Right cardiac atrium (tissue), 5 donors: ENCODE measurements at regions not wholly inside any gene's neighbourhood (a gene's known extent, or its start where the extent isn't known, plus 50 kb on each side); places are given as distances from the start of the nearest gene placed in this dataset.
"Not testable (repeated sequence)": the region's sequence is repeated elsewhere in the genome, so short reads cannot be mapped to it uniquely, and the experiment has no call there.

ENCODE experiments used
- ATAC-seq, 2 donors: fragments of 200-7000 bp; cut with Tn5 transposase; one replicate each; pipeline versions ENCODE4 v1.8.0 to v1.9.1; 2020; ENCODE audit warnings: moderate library complexity in 2 of 2, mild to moderate bottlenecking in 1 of 2
- DNase-seq, 3 donors: peaks; one replicate each; pipeline ENCODE4 v3.0.0-alpha.2; 2020
- H3K27ac ChIP-seq: one replicate; pipeline ENCODE4 v1.5.1; 2013; ENCODE audit warnings: mild to moderate bottlenecking, low read length, control low read depth, moderate library complexity
- H3K27me3 ChIP-seq: one replicate; pipeline ENCODE4 v1.6.1; 2013; ENCODE audit not compliant: control insufficient read depth, insufficient read depth
- H3K4me1 ChIP-seq: one replicate; pipeline ENCODE4 v1.6.1; 2013; ENCODE audit warnings: low read length; ENCODE audit not compliant: control insufficient read depth, insufficient read depth
- H3K4me3 ChIP-seq: one replicate; pipeline ENCODE4 v1.5.1; 2013; ENCODE audit warnings: low read length, control low read depth
- H3K9me3 ChIP-seq: one replicate; pipeline ENCODE4 v1.6.1; 2013; ENCODE audit warnings: low read length; ENCODE audit not compliant: control insufficient read depth
- WGBS: extraction: QIAGEN DNeasy Blood & Tissue Kit; methylation state at CpG from one replicate; pipeline ENCODE4 v1.1.7; 2013; 5-methylcytosine and 5-hydroxymethylcytosine counted together
- intact Hi-C, 4 donors: fragments of 100-400 bp; cut with DNase I; formaldehyde crosslinking; loops; one replicate each; pipeline versions ENCODE4 v1.11.0 to v1.14.0; 2022 to 2023
- donor health status: healthy with polysubstance abuse.
- donor health status: DM: no; HTN: yes; CAD: no.
- donor health status: DM: no; HTN: no; CAD: no.
- donor health status: DM: no; HTN: yes; CAD: no; lungs with severe emphysema.
- donor health status: DM: yes; HTN: yes; CAD: no.

DNA sequence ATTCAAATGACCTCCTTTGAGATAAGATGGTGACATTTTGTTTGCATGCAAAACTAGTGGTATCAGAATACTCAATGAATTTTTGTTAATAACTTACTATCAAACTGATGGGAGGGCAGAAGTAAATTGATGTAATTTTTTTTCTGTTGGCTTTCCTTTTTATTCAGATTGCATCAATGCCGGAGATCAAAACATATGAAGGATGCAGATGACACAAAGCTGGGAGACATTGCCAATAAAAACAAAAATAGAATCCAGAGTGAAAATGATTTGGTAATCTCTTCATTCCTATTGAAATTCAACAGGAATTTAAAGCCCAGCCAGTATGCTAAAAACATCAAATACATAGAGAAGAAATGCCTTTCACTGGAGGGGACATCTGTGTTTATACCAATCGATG is 1655.3 kb upstream of the C9orf72 start:
- Histone ChIP-seq H3K4me1 (no peaks in the 10 kb centered on the region), H3K4me3 (no peak overlapping the region), H3K27ac (no peak overlapping the region), H3K9me3 (no peaks in the 10 kb centered on the region), H3K27me3 (no peaks in the 10 kb centered on the region)
- ATAC-seq, result no peak
- DNase-seq, result no peak
- intact Hi-C loops, result no loop called here
- WGBS, result 54% methylated on average over 2 of the region's 2 CpGs

DNA sequence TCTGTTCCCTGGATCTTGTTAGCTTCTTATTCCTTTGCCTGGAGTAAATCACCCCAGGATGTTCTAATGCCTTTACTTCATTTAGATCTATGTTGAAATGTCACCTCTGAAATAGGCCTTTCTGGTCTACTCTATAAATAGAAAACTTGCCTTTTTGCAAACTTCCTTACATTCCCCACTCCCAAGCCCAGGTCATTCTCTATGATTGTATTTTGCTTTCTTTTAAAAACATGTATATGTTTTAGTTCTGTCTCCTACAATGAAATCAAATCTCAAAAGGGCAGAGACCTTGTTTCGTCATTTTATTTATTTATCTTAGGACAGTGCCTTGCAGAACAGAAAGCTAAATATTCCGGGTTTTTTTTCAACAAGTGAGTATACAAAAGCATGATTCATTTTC is 1657.7 kb upstream of the C9orf72 start:
- H3K27me3 ChIP-seq, result no peaks in the 10 kb centered on the region
- no peaks in the 10 kb centered on the region for H3K4me1 ChIP-seq
- DNase-seq, result no peak
- H3K4me3 ChIP-seq, result no peak overlapping the region
- no peak overlapping the region for H3K27ac ChIP-seq
- no peaks in the 10 kb centered on the region for H3K9me3 ChIP-seq
- intact Hi-C loops, result no loop called here
- no peak for ATAC-seq
- 65% methylated on average over 2 of the region's 2 CpGs for WGBS

DNA sequence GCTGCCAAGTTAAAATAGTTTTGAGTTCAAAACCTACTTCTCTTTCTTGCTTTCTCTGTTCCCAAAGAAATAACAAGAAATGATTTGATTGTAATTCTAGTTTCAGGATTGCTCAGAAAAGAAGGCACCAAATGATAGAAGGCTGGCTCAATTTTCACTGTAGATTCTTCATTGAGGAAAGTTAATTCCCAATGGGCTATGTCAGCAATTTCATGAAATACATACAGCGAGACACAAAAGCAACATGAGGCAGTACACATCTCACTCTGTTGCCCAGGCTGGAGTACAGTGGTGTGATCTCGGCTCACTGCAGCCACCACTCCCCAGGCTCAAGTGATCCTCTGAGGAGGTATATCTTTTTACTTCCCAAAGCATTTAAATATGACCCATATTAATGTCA is 1659.9 kb upstream of the C9orf72 start:
- H3K27me3 ChIP-seq, result no peaks in the 10 kb centered on the region
- intact Hi-C loops, result no loop called here
- 83% methylated on average over 2 of the region's 2 CpGs for WGBS
- DNase-seq, result no peak
- H3K9me3 ChIP-seq, result no peaks in the 10 kb centered on the region
- H3K4me1 ChIP-seq, result no peaks in the 10 kb centered on the region
- ATAC-seq, result no peak
- no peak overlapping the region for H3K27ac ChIP-seq
- no peak overlapping the region for H3K4me3 ChIP-seq

DNA sequence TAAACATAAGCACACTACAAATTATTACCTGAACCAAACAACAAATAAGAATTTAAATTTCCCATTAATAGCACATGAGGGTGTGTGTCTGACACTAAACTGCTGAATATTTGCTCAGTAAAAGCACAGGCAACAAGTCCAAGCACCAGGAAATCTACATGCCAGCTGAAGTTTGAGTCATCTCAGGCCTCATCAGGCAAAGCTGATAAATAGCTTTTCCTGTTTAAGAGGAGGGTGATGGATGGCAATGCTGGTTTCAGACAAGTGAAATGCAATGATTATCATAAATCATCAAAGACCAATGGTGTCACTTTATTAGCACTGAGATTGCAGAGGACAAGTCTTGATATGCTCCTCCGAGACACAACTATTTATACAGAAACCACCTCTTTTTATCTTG is 1668.0 kb upstream of the C9orf72 start:
- DNase-seq (no peak), ATAC-seq (no peak)
- WGBS, result 94% methylated on average over 1 of the region's 1 CpG
- intact Hi-C loops, result no loop called here
- no peaks in the 10 kb centered on the region for H3K4me1 ChIP-seq
- H3K4me3 ChIP-seq, result no peak overlapping the region
- H3K27ac ChIP-seq, result no peak overlapping the region
- no peaks in the 10 kb centered on the region for H3K27me3 ChIP-seq
- no peaks in the 10 kb centered on the region for H3K9me3 ChIP-seq

DNA sequence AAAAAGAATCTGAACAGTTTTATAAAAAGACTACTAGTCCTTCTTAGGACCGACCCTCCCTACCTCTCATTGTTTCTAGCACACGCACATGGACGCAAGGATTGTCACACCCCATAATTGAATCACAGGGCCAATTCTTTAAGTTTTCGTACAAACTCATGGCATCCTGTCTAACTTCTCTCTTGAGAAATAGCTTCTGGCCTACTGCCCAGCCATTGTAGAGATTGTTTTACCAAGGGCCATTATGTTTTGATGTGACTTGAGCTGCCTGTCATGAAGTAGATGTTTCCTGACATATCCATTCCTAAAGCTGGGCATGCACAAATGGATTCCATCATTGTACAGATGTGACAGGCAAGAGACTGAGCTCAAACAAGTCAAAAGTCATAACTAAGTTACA is 1672.1 kb upstream of the C9orf72 start:
- Histone ChIP-seq H3K4me3 (no peak overlapping the region), H3K9me3 (no peaks in the 10 kb centered on the region), H3K27ac (no peak overlapping the region), H3K27me3 (no peaks in the 10 kb centered on the region), H3K4me1 (no peaks in the 10 kb centered on the region)
- intact Hi-C loops, result no loop called here
- ATAC-seq, result no peak
- no peak for DNase-seq
- 61% methylated on average over 4 of the region's 4 CpGs for WGBS

DNA sequence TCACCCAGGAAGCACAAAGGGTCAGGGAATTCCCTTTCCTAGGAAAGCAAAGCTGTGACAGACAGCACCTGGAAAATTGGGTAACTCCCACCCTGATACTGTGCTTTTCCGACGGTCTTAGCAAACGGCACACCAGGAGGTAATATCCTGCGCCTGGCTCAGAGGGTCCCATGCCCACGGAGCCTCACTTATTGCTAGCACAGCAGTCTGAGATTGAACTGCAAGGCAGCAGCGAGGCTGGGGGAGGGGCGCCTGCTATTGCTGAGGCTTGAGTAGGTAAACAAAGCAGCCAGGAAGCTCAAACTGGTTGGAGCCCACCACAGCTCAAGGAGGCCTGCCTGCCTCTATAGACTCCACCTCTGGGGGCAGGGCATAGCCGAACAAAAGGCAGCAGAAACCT is 1697.1 kb upstream of the C9orf72 start:
- H3K27ac ChIP-seq, intact Hi-C loops, ATAC-seq, H3K4me3 ChIP-seq, H3K27me3 ChIP-seq, H3K9me3 ChIP-seq, H3K4me1 ChIP-seq: not testable (repeated sequence)
- WGBS, result 86% methylated on average over 8 of the region's 8 CpGs
- DNase-seq, result peak in 1 of 3 donors; percentile 28

DNA sequence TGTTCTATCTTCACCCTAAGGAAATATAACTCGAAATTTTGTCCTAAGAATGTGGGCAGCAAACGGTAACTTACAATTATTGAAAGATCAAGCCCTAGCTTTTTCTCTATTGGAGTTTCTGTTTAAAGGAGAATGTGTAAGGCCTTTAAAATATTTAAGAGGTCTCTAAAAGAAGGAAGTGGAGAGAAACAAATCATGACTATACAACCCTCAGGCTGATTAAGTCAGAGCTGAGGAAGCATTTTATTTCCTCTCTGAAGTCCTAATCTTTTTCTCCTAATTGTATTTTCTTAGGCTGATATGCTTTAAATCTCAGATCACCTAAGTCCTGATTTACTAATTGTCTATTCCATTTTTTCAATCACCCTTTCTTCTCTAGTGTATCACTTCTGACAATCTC is 1708.8 kb upstream of the C9orf72 start:
- intact Hi-C loops, result no loop called here
- no peak for ATAC-seq
- no peak for DNase-seq
- no peak overlapping the region for H3K4me3 ChIP-seq
- WGBS, result 68% methylated on average over 2 of the region's 2 CpGs
- no peaks in the 10 kb centered on the region for H3K9me3 ChIP-seq
- H3K4me1 ChIP-seq, result no peaks in the 10 kb centered on the region
- no peaks in the 10 kb centered on the region for H3K27me3 ChIP-seq
- H3K27ac ChIP-seq, result no peak overlapping the region

DNA sequence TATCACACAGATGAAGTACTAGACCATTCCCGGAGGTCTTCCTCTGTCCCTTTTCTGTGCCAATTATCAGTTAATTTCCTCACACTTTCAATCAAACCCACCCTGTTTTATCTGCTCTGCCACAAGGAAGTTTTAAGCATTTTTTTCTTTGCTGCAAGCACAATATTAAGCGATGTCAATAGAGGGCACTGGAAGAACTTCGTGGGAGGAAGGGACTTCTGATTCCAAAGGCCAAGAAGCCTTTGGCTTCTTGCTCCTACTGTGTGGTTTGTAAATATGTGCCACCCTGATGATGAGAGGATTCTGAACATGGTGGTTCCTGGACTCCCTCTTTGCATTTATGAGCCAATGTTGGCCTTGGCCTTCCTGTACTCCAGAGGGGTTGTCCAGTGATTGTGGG is 1712.5 kb upstream of the C9orf72 start:
- no peak overlapping the region for H3K27ac ChIP-seq
- H3K27me3 ChIP-seq, result no peaks in the 10 kb centered on the region
- ATAC-seq (no peak), DNase-seq (no peak)
- H3K4me3 ChIP-seq, result no peak overlapping the region
- intact Hi-C loops, result no loop called here
- 41% methylated on average over 3 of the region's 3 CpGs for WGBS
- no peaks in the 10 kb centered on the region for H3K9me3 ChIP-seq
- H3K4me1 ChIP-seq, result no peaks in the 10 kb centered on the region

DNA sequence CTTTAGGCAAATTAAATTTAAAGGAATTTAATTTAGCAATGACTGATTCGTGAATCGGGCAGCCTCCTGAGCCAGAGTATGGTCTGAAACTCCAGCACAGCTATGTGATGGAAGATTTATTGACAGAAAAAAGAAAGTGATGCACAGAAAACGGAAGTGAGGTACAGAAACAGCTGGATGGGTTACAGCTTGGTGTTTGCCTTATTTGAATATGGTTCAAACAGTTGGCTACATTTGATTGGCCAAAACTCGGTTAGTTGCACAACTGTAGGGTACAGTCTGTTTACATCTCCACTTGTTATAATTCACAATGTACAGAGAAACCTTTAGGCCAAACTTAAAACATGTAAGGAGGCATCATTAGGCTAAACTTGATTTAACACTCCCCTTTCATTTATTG is 1716.1 kb upstream of the C9orf72 start:
- H3K4me3 ChIP-seq, result no peak overlapping the region
- no peak overlapping the region for H3K27ac ChIP-seq
- ATAC-seq (no peak), DNase-seq (no peak)
- no peaks in the 10 kb centered on the region for H3K9me3 ChIP-seq
- no peaks in the 10 kb centered on the region for H3K27me3 ChIP-seq
- H3K4me1 ChIP-seq, result no peaks in the 10 kb centered on the region
- intact Hi-C loops, result no loop called here
- WGBS, result 71% methylated on average over 4 of the region's 4 CpGs

DNA sequence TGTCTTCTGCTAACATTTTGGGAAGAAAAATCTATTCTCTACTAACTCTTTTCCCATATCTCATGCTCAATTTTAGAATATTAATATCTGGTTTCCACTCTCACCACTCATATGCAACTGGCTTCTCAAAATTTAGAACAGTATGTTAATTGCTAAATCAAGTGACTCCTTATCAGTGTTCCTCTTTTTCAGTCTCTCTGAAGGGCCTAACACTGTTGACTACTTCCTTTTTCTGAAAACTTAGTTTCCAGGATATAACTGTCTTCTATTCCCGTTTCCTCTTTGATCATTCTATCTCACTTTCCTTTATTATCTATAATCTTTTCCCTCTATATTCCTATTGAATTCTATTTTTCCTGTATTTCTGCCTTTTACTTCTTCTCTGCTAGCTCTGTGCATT is 1717.2 kb upstream of the C9orf72 start:
- Histone ChIP-seq H3K9me3 (no peaks in the 10 kb centered on the region), H3K27ac (no peak overlapping the region), H3K4me3 (no peak overlapping the region), H3K4me1 (no peaks in the 10 kb centered on the region), H3K27me3 (no peaks in the 10 kb centered on the region)
- ATAC-seq (no peak), DNase-seq (no peak)
- 40% methylated on average over 1 of the region's 1 CpG for WGBS
- intact Hi-C loops, result no loop called here

DNA sequence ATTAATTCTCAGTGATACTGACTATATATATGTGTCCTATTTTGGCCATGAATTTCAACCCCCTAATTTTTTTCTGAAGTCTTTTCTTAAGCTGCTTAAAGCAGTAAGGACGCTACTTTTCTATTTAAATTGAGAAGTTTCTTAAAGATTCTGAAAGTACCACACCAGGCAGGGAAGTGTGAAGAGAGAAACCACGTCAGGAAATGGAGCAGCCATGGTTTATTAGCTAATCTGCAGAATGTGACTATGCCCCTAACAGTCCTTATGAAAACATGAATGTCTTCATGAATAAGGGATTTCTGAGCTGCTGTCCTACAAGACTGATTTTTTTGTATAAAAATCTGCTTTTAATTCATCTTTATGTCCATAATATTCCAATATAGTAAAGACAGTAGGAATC is 1724.3 kb upstream of the C9orf72 start:
- 45% methylated on average over 2 of the region's 2 CpGs for WGBS
- Histone ChIP-seq H3K9me3 (no peaks in the 10 kb centered on the region), H3K4me1 (no peaks in the 10 kb centered on the region), H3K4me3 (no peak overlapping the region), H3K27me3 (no peaks in the 10 kb centered on the region), H3K27ac (no peak overlapping the region)
- DNase-seq, result no peak
- ATAC-seq, result no peak
- intact Hi-C loops, result no loop called here

DNA sequence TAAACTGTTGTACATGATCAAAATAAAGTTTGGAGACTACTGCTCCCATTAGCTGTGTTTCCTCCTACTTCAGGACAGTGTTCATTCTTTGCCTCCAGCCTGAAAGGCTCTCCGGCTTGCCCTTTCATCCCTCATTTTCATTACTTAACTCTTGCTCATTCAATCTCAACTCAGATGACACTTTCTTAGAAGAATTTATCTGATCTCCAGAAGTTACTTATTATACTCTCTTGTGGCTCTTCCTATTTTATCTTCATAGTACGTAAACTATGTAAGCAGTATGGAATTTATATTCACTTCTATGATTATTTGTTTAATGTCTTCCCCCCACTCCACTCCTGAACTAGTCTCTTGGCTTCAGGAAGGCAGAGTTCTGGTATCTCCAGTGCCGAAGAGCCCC is 1737.9 kb upstream of the C9orf72 start:
- intact Hi-C loops, result no loop called here
- H3K27me3 ChIP-seq, result no peaks in the 10 kb centered on the region
- ATAC-seq (no peak), DNase-seq (no peak)
- WGBS, result 57% methylated on average over 3 of the region's 3 CpGs
- H3K4me3 ChIP-seq, result no peak overlapping the region
- H3K27ac ChIP-seq, result no peak overlapping the region
- no peaks in the 10 kb centered on the region for H3K4me1 ChIP-seq
- no peaks in the 10 kb centered on the region for H3K9me3 ChIP-seq
